Left colon (tissue), 2 donors: ENCODE measurements at regions not wholly inside any gene's neighbourhood (a gene's known extent, or its start where the extent isn't known, plus 50 kb on each side); places are given as distances from the start of the nearest gene placed in this dataset.
"Not testable (repeated sequence)": the region's sequence is repeated elsewhere in the genome, so short reads cannot be mapped to it uniquely, and the experiment has no call there.

Source experiments
- ATAC-seq: fragments of 200-7000 bp; cut with Tn5 transposase; one replicate; pipeline ENCODE4 v1.9.1; 2020; ENCODE audit warnings: mild to moderate bottlenecking, moderate library complexity
- DNase-seq, 2 donors: peaks; one replicate each; pipeline ENCODE4 v3.0.0-alpha.2; 2020
- intact Hi-C, 2 donors: fragments of 100-400 bp; cut with DNase I in 1 of 2; cut with micrococcal nuclease in 1 of 2; formaldehyde crosslinking; loops; one replicate each; pipeline versions ENCODE4 v1.11.2 to v1.14.0; 2022; cut with DNase I, micrococcal nuclease
- donor health status: DM: no; HTN: no; CAD: no.
- donor health status: DM: yes; HTN: yes; CAD: no.

- intact Hi-C loops = no loop called here
Observed at GRCh38 chr4:107472265-107472948, 247.6 kb downstream of the PAPSS1 start.

GRCh38 chr4:107470173-107470572 lies 249.9 kb downstream of the PAPSS1 start:
- intact Hi-C loops = no loop called here
- ATAC-seq (no peak), DNase-seq (no peak)

More at GRCh38 chr4:107472265-107472948, 247.6 kb downstream of the PAPSS1 start:
- ATAC-seq (no peak), DNase-seq (no peak)

GRCh38 chr4:107468812-107469211 lies 251.2 kb downstream of the PAPSS1 start:
- no peak for ATAC-seq
- DNase-seq = no peak
- intact Hi-C loops = no loop called here

GRCh38 chr4:107468156-107468555 lies 251.9 kb downstream of the PAPSS1 start:
- DNase-seq = no peak
- ATAC-seq = no peak
- intact Hi-C loops = no loop called here

- DNase-seq = no peak
- intact Hi-C loops = no loop called here
- no peak for ATAC-seq
Observed at GRCh38 chr4:107467461-107467860, 252.6 kb downstream of the PAPSS1 start.

- intact Hi-C loops = no loop called here
- DNase-seq (no peak), ATAC-seq (no peak)
Observed at GRCh38 chr4:107458194-107458593, 261.8 kb downstream of the PAPSS1 start.

GRCh38 chr4:107453987-107454386 lies 266.0 kb downstream of the PAPSS1 start:
- intact Hi-C loops = no loop called here
- ATAC-seq (no peak), DNase-seq (no peak)

GRCh38 chr4:107452717-107453630 lies 267.1 kb downstream of the PAPSS1 start:
- no peak for ATAC-seq
- intact Hi-C loops = no loop called here
- no peak for DNase-seq

GRCh38 chr4:107449611-107450369 lies 270.2 kb downstream of the PAPSS1 start:
- ATAC-seq = peak; percentile 84
- intact Hi-C loops = no loop called here
- peak in 1 of 2 donors; percentile 16 for DNase-seq

- intact Hi-C loops = no loop called here
- no peak for DNase-seq
- ATAC-seq = peak; percentile 59
Observed at GRCh38 chr4:107442538-107443111, 277.4 kb downstream of the PAPSS1 start.

GRCh38 chr4:107439401-107439800 lies 280.6 kb downstream of the PAPSS1 start:
- intact Hi-C loops = no loop called here
- ATAC-seq = no peak
- DNase-seq = no peak

- DNase-seq, intact Hi-C loops, ATAC-seq: not testable (repeated sequence)
Observed at GRCh38 chr4:107436471-107436870, 283.6 kb downstream of the PAPSS1 start.

GRCh38 chr4:107432451-107432850 lies 287.6 kb downstream of the PAPSS1 start:
- ATAC-seq (no peak), DNase-seq (no peak)
- intact Hi-C loops = no loop called here

GRCh38 chr4:107423677-107424405 lies 296.2 kb downstream of the PAPSS1 start:
- ATAC-seq (no peak), DNase-seq (no peak)
- intact Hi-C loops = no loop called here

- ATAC-seq = peak; percentile 67
Observed at GRCh38 chr4:107419536-107419935, 300.5 kb downstream of the PAPSS1 start.

GRCh38 chr4:107419052-107419451 lies 301.0 kb downstream of the PAPSS1 start:
- no peak for ATAC-seq
- no peak for DNase-seq
- intact Hi-C loops = no loop called here

More at GRCh38 chr4:107419536-107419935, 300.5 kb downstream of the PAPSS1 start:
- DNase-seq, intact Hi-C loops: not testable (repeated sequence)

GRCh38 chr4:107415490-107415889 lies 304.5 kb downstream of the PAPSS1 start:
- intact Hi-C loops, DNase-seq, ATAC-seq: not testable (repeated sequence)

- ATAC-seq, DNase-seq, intact Hi-C loops: not testable (repeated sequence)
Observed at GRCh38 chr4:107409872-107410271, 310.2 kb downstream of the PAPSS1 start.
